Esophagus muscularis mucosa (tissue), 4 donors: ENCODE measurements at regions not wholly inside any gene's neighbourhood (a gene's known extent, or its start where the extent isn't known, plus 50 kb on each side); places are given as distances from the start of the nearest gene placed in this dataset.

ENCODE experiments used
- DNase-seq: peaks from one replicate; pipeline ENCODE4 v3.0.0-alpha.2; 2017; ENCODE audit errors: extremely low spot score
- H3K27ac ChIP-seq, 4 donors: fragments of 200-600 bp; sonication (generic); replicated peaks in 1 of 4; 1 replicate in 3 of 4; 2 replicates in 1 of 4; pipeline ENCODE4 v1.5.1; 2016 to 2019; ENCODE audit warnings: mild to moderate bottlenecking in 1 of 4
- H3K27me3 ChIP-seq, 4 donors: fragments of 200-600 bp; sonication (generic); one replicate each; pipeline versions ENCODE4 v1.5.1 to v1.6.0; 2016 to 2019
- H3K36me3 ChIP-seq, 4 donors: fragments of 200-600 bp; sonication (generic); one replicate each; pipeline ENCODE4 v1.5.1; 2016 to 2019
- H3K4me1 ChIP-seq, 4 donors: fragments of 200-600 bp; sonication (generic); one replicate each; pipeline ENCODE4 v1.5.1; 2016 to 2019
- H3K4me3 ChIP-seq, 4 donors: fragments of 200-600 bp; sonication (generic); 1 replicate in 2 of 4; 2 replicates in 2 of 4; pipeline ENCODE4 v1.5.1; 2016 to 2019; ENCODE audit warnings: mild to moderate bottlenecking in 4 of 4, moderate library complexity in 1 of 4
- H3K9me3 ChIP-seq, 4 donors: fragments of 200-600 bp; sonication (generic); 1 replicate in 3 of 4; 2 replicates in 1 of 4; pipeline ENCODE4 v1.5.1; 2016 to 2019
- EP300 ChIP-seq: sonication (generic); formaldehyde crosslinking; IDR thresholded peaks from one replicate; pipeline ENCODE4 v1.6.1; 2017; ENCODE audit warnings: antibody characterized with exemption
- POLR2A ChIP-seq: fragments of 450-650 bp; IDR thresholded peaks from one replicate; pipeline ENCODE4 v1.6.1; 2017; ENCODE audit warnings: antibody characterized with exemption, moderate library complexity, mild to moderate bottlenecking, low read depth
- POLR2AphosphoS5 ChIP-seq, 2 donors: sonication (generic); formaldehyde crosslinking; IDR thresholded peaks; one replicate each; pipeline ENCODE4 v1.6.1; 2017; ENCODE audit warnings: antibody characterized with exemption in 2 of 2
- WGBS: methylation state at CpG from one replicate; pipeline ENCODE4 v1.1.5; 2018; 5-methylcytosine and 5-hydroxymethylcytosine counted together
- intact Hi-C: fragments of 100-400 bp; cut with DNase I; formaldehyde crosslinking; loops from one replicate; pipeline ENCODE4 v1.15.1; 2023
- TF ChIP-seq, protein P1 (sequence below), 3 experiments: fragments of 200-600 bp in 2 of 3; fragments of 450-650 bp in 1 of 3; sonication (generic) in 2 of 3; IDR thresholded peaks; one replicate each; pipeline ENCODE4 v1.5.1; 2017 to 2019; ENCODE audit warnings: antibody characterized with exemption in 3 of 3, mild to moderate bottlenecking in 2 of 3, moderate library complexity in 1 of 3

- 91% methylated on average over 14 of the region's 14 CpGs for WGBS
Observed at GRCh38 chr14:62087191-62087590, 325.0 kb downstream of the SNAPC1 start.

GRCh38 chr14:62093736-62094135 lies 331.5 kb downstream of the SNAPC1 start:
- TF ChIP-seq POLR2A, result no peak
- TF ChIP-seq POLR2AphosphoS5 (IDR thresholded peaks at IDR 0.05), result no peak
- TF ChIP-seq, protein P1, sequence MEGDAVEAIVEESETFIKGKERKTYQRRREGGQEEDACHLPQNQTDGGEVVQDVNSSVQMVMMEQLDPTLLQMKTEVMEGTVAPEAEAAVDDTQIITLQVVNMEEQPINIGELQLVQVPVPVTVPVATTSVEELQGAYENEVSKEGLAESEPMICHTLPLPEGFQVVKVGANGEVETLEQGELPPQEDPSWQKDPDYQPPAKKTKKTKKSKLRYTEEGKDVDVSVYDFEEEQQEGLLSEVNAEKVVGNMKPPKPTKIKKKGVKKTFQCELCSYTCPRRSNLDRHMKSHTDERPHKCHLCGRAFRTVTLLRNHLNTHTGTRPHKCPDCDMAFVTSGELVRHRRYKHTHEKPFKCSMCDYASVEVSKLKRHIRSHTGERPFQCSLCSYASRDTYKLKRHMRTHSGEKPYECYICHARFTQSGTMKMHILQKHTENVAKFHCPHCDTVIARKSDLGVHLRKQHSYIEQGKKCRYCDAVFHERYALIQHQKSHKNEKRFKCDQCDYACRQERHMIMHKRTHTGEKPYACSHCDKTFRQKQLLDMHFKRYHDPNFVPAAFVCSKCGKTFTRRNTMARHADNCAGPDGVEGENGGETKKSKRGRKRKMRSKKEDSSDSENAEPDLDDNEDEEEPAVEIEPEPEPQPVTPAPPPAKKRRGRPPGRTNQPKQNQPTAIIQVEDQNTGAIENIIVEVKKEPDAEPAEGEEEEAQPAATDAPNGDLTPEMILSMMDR (IDR thresholded peaks at IDR 0.05), result no peak
- TF ChIP-seq EP300, result no peak
- intact Hi-C loops, result no loop called here
- DNase-seq, result no peak
- no peaks in the 10 kb centered on the region for H3K4me1 ChIP-seq
- H3K36me3 ChIP-seq, result no peaks in the 10 kb centered on the region
- no peaks in the 10 kb centered on the region for H3K27me3 ChIP-seq
- H3K27ac ChIP-seq, result no peak overlapping the region
- H3K4me3 ChIP-seq, result no peak overlapping the region
- no peaks in the 10 kb centered on the region for H3K9me3 ChIP-seq
- 77% methylated on average over 1 of the region's 1 CpG for WGBS

More at GRCh38 chr14:62087191-62087590, 325.0 kb downstream of the SNAPC1 start:
- H3K4me3 ChIP-seq, result no peak overlapping the region
- TF ChIP-seq POLR2A, result no peak
- TF ChIP-seq, protein P1 (IDR thresholded peaks at IDR 0.05), result no peak
- TF ChIP-seq POLR2AphosphoS5 (IDR thresholded peaks at IDR 0.05), result no peak
- no peak for TF ChIP-seq EP300
- intact Hi-C loops, result no loop called here
- no peaks in the 10 kb centered on the region for H3K4me1 ChIP-seq
- DNase-seq, result no peak
- H3K36me3 ChIP-seq, result no peaks in the 10 kb centered on the region
- no peaks in the 10 kb centered on the region for H3K27me3 ChIP-seq
- H3K27ac ChIP-seq, result no peak overlapping the region
- peaks cover 0 to 6% (median 0%) of the 10 kb centered on the region in 4 donors for H3K9me3 ChIP-seq

- intact Hi-C loops, result no loop called here
Observed at GRCh38 chr14:62097072-62097471, 334.9 kb downstream of the SNAPC1 start.

DNA sequence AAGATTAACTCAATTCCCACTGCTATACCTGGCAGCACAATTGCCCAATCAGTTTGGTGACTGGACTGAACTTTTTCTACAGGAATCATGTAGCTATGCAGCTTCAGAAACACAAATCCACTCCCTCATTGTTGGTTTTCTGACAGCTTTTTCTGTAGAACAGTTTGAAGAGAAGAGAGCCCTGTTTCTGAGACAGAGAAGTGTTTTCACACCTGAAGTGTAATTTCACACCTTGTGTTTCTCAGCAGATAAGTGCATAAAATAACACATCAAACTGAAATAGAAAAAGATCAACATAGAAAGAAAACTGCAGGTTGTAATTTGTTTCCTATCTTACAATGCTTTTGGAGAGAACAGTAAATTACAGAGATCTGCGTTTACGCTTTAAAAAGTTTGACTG lies 335.6 kb downstream of the SNAPC1 start:
- Histone ChIP-seq H3K4me1 (no peaks in the 10 kb centered on the region), H3K27ac (no peak overlapping the region), H3K9me3 (no peaks in the 10 kb centered on the region), H3K27me3 (no peaks in the 10 kb centered on the region), H3K36me3 (no peaks in the 10 kb centered on the region), H3K4me3 (no peak overlapping the region)
- intact Hi-C loops, result no loop called here
- DNase-seq, result no peak
- no peak for TF ChIP-seq POLR2AphosphoS5 (IDR thresholded peaks at IDR 0.05)
- TF ChIP-seq EP300, result no peak
- TF ChIP-seq POLR2A, result no peak
- TF ChIP-seq, protein P1 (IDR thresholded peaks at IDR 0.05), result no peak
- WGBS, result 98% methylated on average over 2 of the region's 2 CpGs

More at GRCh38 chr14:62097072-62097471, 334.9 kb downstream of the SNAPC1 start:
- H3K27me3 ChIP-seq, result no peaks in the 10 kb centered on the region
- DNase-seq, result no peak
- no peak for TF ChIP-seq POLR2AphosphoS5 (IDR thresholded peaks at IDR 0.05)
- TF ChIP-seq, protein P1 (IDR thresholded peaks at IDR 0.05), result no peak
- no peak for TF ChIP-seq EP300
- no peak for TF ChIP-seq POLR2A
- H3K4me1 ChIP-seq, result no peaks in the 10 kb centered on the region
- no peaks in the 10 kb centered on the region for H3K9me3 ChIP-seq
- 50% methylated on average over 2 of the region's 2 CpGs for WGBS
- no peak overlapping the region for H3K27ac ChIP-seq
- no peak overlapping the region for H3K4me3 ChIP-seq
- H3K36me3 ChIP-seq, result no peaks in the 10 kb centered on the region

DNA sequence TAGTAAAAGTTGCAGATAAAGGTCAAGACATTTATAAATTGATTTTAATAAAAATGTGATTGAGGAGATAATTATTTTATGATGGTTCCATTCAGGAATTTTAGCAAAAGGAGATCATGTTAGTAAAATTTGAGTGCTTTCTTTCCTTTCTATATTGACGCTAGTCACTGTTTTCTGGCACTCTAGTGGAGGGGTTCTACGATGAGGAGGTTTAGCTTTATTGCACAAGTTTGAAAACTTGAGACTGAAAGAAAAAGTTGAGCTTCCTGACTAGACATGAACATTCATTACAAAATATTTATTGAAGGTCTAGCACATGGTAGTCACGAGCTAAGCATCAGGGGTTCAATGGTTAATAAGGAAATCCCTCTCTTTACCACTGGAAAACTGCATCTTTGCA lies 336.1 kb downstream of the SNAPC1 start:
- intact Hi-C loops, result no loop called here

More for the DNA sequence above, 336.1 kb downstream of the SNAPC1 start:
- H3K27me3 ChIP-seq, result no peaks in the 10 kb centered on the region
- TF ChIP-seq, protein P1 (IDR thresholded peaks at IDR 0.05), result no peak
- H3K27ac ChIP-seq, result no peak overlapping the region
- no peaks in the 10 kb centered on the region for H3K4me1 ChIP-seq
- WGBS, result 76% methylated on average over 3 of the region's 3 CpGs
- no peaks in the 10 kb centered on the region for H3K9me3 ChIP-seq
- no peak overlapping the region for H3K4me3 ChIP-seq
- no peaks in the 10 kb centered on the region for H3K36me3 ChIP-seq
- no peak for DNase-seq
